ENCODE measurements at regions not wholly inside any gene's neighbourhood (a gene's known extent, or its start where the extent isn't known, plus 50 kb on each side); places are given as distances from the start of the nearest gene placed in this dataset.

GRCh38 chr16:16797239-16797638, 418.3 kb downstream of the NPIPA7 start:
- TF ChIP-seq CTCF (IDR thresholded peaks at IDR 0.05) (no peak), ZFX (IDR thresholded peaks at IDR 0.05; ENCODE audit: borderline replicate concordance) (no peak)
